ENCODE measurements at regions not wholly inside any gene's neighbourhood (a gene's known extent, or its start where the extent isn't known, plus 50 kb on each side); places are given as distances from the start of the nearest gene placed in this dataset.

DNA sequence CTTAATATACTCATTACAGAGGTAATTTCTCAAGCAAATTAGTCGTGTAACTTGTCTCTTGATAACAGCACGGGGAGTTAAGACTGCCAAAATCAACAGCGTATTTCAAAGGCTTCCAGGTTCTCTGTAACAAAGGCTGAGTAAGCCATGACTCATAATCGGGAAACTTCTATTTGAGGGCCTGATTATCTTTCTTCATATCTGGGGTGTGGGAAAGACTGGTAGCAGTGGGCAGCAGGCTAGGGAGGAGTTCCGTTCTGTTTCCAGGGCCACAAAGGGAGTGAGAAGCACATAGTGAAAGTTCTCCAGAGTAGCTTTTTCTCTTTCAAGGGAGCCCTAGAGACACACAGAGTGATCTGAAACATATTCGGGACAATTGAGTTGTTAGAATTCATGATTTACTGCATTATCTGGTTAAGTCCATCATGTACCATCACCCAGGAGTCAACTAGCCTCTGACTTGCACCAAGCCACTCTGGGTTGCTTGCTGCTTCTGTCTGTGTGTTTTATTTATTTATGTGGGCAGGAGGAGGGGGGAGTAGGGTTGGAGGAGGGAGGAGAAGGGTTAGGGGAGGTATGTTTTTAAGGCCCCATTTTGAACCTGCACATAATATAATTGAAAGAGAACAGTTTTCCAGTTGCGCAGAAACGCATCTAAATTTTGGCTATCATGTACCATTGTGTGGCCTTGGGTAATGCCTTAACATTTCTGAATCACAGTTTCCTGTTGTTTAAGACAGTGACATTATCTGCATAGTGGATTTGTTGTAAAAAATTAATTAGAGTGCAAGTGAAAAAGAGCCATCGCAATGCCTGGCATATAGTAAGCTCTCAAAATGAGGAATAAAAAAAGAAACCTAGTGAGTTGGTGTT is 80.5 kb upstream of the ITPRID2 start:
- WGBS, result 47% methylated on average over 9 of the region's 9 CpGs
- DNase-seq (ENCODE audit: low spot score in 2 of 2), result no peak
- H3K4me3 ChIP-seq, result no peak overlapping the region
- H3K27ac ChIP-seq, result peak overlapping the region; percentile 68
- H3K4me1 ChIP-seq, result peaks cover 17% of the 10 kb centered on the region
- H3K27me3 ChIP-seq, result no peaks in the 10 kb centered on the region
- H3K36me3 ChIP-seq, result no peaks in the 10 kb centered on the region
- H3K9me3 ChIP-seq, result no peaks in the 10 kb centered on the region
- TF ChIP-seq EP300 (IDR thresholded peaks at IDR 0.05), result no peak
- TF ChIP-seq, protein P1, sequence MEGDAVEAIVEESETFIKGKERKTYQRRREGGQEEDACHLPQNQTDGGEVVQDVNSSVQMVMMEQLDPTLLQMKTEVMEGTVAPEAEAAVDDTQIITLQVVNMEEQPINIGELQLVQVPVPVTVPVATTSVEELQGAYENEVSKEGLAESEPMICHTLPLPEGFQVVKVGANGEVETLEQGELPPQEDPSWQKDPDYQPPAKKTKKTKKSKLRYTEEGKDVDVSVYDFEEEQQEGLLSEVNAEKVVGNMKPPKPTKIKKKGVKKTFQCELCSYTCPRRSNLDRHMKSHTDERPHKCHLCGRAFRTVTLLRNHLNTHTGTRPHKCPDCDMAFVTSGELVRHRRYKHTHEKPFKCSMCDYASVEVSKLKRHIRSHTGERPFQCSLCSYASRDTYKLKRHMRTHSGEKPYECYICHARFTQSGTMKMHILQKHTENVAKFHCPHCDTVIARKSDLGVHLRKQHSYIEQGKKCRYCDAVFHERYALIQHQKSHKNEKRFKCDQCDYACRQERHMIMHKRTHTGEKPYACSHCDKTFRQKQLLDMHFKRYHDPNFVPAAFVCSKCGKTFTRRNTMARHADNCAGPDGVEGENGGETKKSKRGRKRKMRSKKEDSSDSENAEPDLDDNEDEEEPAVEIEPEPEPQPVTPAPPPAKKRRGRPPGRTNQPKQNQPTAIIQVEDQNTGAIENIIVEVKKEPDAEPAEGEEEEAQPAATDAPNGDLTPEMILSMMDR (IDR thresholded peaks at IDR 0.05), result no peak
- TF ChIP-seq POLR2AphosphoS5 (IDR thresholded peaks at IDR 0.05), result no peak
- no peak for TF ChIP-seq POLR2A (IDR thresholded peaks at IDR 0.05)

DNA sequence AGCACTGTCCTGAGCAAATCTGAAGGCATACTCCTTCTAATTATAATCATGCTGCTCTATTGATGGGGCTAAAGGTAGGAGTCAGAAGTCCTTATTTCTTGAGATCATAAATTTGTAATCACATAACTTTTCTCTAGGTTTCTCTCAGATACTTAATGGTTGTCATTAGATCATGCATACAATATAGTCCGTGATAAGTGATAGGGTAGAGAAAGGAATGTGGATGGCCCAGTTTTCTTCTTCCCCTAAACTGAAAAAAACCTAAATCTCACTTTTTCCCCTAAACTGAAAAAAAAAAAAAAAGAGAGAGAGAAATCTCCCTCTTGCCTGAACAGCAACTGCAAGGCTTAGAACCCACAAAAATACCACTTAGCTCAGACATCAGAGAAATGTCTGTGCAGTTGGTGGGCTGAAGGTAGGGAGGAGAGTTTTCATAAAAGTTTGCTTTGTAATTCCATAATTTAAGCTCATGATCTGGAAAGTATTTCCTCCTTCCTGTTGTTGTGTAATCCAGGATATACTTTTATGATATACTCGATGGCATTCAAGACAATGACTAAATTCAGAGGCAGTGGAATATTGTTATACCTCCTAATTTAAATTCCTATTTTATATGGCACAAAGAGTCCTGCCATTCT is 79.3 kb upstream of the ITPRID2 start:
- no peaks in the 10 kb centered on the region for H3K27me3 ChIP-seq
- no peaks in the 10 kb centered on the region for H3K36me3 ChIP-seq
- H3K9me3 ChIP-seq, result no peaks in the 10 kb centered on the region
- WGBS, result 33% methylated on average over 2 of the region's 2 CpGs
- no peak for TF ChIP-seq POLR2A (IDR thresholded peaks at IDR 0.05)
- TF ChIP-seq, protein P1 (IDR thresholded peaks at IDR 0.05), result no peak
- TF ChIP-seq EP300 (IDR thresholded peaks at IDR 0.05), result no peak
- TF ChIP-seq POLR2AphosphoS5 (IDR thresholded peaks at IDR 0.05), result no peak
- H3K4me3 ChIP-seq, result no peak overlapping the region
- H3K4me1 ChIP-seq, result peaks cover 17% of the 10 kb centered on the region
- peak overlapping the region; percentile 25 for H3K27ac ChIP-seq
- no peak for DNase-seq (ENCODE audit: low spot score in 2 of 2)

DNA sequence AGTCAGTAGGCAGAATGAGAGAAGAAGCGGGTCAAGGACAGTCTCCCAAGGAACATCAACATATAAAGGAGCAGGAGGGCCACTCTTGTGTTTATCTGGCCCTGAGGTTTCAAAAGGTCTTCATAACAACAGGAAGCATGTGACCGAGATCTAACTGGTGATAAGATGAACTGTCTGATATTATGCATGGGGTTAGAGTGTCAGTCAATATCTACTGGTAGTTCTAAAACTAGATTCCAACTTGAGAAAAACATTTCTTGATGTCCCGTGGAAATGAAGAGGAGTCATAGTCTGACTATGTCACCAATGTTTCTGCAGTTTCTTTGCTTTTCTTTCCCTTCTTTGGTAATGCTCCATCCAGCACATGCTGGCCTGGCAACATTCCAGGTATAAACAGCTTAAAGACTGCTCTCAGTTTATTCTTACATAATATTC is 77.5 kb upstream of the ITPRID2 start:
- Histone ChIP-seq H3K4me1 (peaks cover 17% of the 10 kb centered on the region), H3K27me3 (no peaks in the 10 kb centered on the region), H3K4me3 (no peak overlapping the region), H3K9me3 (no peaks in the 10 kb centered on the region), H3K27ac (no peak overlapping the region), H3K36me3 (no peaks in the 10 kb centered on the region)
- WGBS, result 71% methylated on average over 3 of the region's 3 CpGs
- DNase-seq (ENCODE audit: low spot score in 2 of 2), result no peak
- TF ChIP-seq POLR2A (IDR thresholded peaks at IDR 0.05), result no peak
- TF ChIP-seq POLR2AphosphoS5 (IDR thresholded peaks at IDR 0.05), result no peak
- TF ChIP-seq, protein P1 (IDR thresholded peaks at IDR 0.05), result no peak
- no peak for TF ChIP-seq EP300 (IDR thresholded peaks at IDR 0.05)

DNA sequence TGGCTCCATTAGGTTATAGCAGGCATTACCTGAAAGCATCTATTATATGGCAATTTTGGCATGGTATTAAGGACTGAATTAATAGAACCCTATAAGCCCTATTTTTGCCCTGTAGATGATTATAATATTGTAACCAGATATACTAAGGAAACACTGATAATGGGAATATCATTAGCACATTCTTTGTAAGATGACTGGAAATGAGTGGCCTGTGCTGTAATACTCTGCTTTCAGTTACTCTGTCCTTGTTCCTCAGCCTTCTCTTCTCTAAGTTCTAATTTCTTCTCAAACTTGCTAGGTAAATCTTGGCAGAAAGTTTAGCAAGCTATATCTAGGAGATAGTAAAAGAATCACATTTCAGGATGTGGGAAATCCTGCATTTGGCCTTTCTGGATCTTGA is 74.0 kb upstream of the ITPRID2 start:
- no peaks in the 10 kb centered on the region for H3K27me3 ChIP-seq

More for the DNA sequence above, 74.0 kb upstream of the ITPRID2 start:
- H3K4me3 ChIP-seq, result no peak overlapping the region
- H3K4me1 ChIP-seq, result no peaks in the 10 kb centered on the region
- no peak for DNase-seq (ENCODE audit: low spot score in 2 of 2)
- no peak for TF ChIP-seq EP300 (IDR thresholded peaks at IDR 0.05)
- no peak for TF ChIP-seq POLR2A (IDR thresholded peaks at IDR 0.05)
- TF ChIP-seq, protein P1 (IDR thresholded peaks at IDR 0.05), result no peak
- TF ChIP-seq POLR2AphosphoS5 (IDR thresholded peaks at IDR 0.05), result no peak
- H3K9me3 ChIP-seq, result no peaks in the 10 kb centered on the region
- no peaks in the 10 kb centered on the region for H3K36me3 ChIP-seq
- no peak overlapping the region for H3K27ac ChIP-seq

Data from suprapubic skin (tissue), 4 donors.